IPS-NIHi11 (cell line): ENCODE measurements at regions not wholly inside any gene's neighbourhood (a gene's known extent, or its start where the extent isn't known, plus 50 kb on each side); places are given as distances from the start of the nearest gene placed in this dataset.

Experiments used
- DNase-seq: peaks from one replicate; pipeline ENCODE4 v3.0.0; 2012; ENCODE audit warnings: mixed read lengths, low spot score

DNA sequence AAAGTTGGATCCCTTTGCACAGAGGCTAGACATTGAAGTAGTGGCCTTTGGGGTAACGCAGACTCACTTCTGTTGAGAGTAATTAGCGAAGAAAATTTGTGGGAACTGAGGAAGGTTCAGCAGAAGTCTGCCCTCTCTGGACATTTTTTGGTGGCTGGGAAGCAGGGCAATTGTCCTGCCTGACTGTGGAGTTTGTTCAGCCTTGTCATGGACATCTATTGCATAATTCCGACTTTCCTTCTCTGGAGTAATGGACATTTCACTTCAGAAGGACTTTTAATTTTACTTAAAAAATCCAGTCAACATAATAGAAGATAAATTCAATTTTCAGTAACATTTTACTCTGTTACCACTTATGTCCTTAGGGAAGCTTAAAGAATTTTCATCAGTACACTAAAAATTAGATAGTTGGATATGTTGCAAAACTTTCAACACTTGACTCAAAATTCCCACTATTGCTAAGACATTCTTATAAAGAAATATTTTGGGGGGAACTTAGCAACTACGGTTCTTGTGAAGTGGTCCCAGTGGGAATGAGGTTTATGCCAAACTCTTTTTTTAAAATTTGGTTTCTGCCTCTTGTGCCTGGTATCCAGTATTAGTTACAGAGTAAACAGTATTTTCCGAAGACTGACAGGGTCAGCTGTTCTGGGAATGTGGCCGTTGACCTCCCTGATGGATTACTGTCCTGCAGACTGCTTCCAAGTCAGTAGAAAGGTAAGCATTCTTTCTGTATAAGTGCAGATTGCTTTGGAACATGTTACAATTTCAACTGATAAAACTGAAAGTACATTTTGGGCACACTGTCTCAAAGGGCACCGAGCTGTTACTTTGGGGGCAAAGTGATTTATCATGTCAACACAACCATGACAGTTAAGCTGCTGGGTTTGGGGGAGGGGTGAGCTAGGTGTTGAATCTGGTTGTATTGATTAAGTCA is 100.6 kb upstream of the MLIP start:
- no peak for DNase-seq

DNA sequence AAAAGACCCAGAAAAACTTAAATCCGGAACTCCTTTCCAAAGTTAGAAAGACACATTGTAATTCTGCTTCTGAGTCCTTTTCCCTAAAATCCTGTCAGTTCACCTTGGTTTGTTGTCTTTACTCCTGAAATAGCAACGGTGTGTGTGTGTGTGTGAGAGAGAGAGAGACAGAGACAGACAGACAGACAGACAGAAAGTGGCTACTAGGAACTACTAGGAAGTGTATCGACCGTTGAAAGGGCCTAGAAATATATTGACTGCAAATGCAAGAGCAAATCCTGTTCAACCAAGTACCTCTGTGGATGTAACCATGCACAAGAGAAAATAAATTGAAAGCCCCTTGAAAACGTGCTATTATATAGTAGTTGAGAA is 100.0 kb upstream of the MLIP start:
- no peak for DNase-seq

- no peak for DNase-seq
Measured at GRCh38 chr6:54013966-54014365, 97.3 kb upstream of the MLIP start.

- no peak for DNase-seq
Measured at GRCh38 chr6:54014440-54014839, 96.8 kb upstream of the MLIP start.

DNA sequence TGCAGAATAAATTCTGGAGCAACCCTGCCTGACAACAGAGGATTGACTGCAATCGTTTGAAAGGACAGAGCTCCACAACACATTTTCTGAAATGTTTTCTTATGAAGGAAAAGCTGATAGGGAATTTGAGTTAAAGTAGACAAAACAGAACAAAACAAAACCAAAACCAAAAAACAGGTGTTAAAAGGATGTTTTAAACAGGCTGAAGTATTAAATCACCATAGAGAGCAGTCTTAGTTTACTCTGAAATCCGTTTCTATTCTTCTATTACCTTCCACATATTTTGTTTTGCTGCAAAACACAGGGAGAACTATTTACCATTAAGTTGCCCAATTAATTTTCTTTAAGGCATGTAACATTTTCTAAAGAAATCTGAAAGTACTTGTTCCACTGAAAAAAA is 93.4 kb upstream of the MLIP start:
- DNase-seq = no peak

DNA sequence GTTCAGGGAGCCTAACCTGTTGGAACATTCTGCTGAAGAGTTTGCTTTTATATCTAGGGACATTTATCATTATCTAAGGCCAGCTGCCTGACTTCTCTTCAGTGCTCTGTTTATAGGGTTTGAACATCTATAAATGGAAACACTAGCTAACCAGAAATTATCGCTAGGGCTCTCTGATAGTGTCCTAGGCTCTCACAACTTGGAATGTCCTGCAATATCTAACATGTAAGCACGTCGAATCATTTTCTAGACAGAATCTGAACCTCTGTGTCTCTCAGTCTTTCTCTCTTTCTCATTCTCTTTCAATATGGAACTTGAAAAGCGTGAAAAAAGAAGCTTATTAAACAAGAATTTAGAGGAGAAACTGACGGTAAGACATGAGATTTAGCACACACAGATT is 92.5 kb upstream of the MLIP start:
- DNase-seq = no peak

- no peak for DNase-seq
Measured at GRCh38 chr6:54019860-54020259, 91.4 kb upstream of the MLIP start.

GRCh38 chr6:54020334-54020733 is 90.9 kb upstream of the MLIP start:
- no peak for DNase-seq

GRCh38 chr6:54026652-54027400 is 84.4 kb upstream of the MLIP start:
- no peak for DNase-seq

GRCh38 chr6:54028170-54028569 is 83.1 kb upstream of the MLIP start:
- no peak for DNase-seq

DNA sequence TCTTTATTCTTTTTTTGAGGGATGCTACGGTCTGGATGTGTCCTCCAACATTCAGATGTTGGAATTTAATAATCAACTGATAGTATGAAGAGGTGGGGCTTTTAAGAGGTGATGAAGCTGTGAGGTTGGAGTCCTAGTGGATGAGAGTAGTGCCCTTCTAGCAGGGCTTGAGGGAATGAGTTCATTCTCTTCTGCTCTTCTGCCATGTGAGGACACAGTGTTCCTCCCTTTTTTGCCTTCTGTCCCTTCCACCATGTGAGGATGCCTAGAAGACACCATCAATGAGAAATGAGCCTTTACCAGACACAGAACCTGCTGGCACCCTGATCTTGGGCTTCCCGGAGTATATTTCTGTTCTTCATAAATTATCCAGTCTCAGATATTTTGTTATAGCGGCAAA is 82.1 kb upstream of the MLIP start:
- no peak for DNase-seq

GRCh38 chr6:54031169-54031568 is 80.1 kb upstream of the MLIP start:
- DNase-seq = no peak

GRCh38 chr6:54037277-54037779 is 73.9 kb upstream of the MLIP start:
- no peak for DNase-seq

DNA sequence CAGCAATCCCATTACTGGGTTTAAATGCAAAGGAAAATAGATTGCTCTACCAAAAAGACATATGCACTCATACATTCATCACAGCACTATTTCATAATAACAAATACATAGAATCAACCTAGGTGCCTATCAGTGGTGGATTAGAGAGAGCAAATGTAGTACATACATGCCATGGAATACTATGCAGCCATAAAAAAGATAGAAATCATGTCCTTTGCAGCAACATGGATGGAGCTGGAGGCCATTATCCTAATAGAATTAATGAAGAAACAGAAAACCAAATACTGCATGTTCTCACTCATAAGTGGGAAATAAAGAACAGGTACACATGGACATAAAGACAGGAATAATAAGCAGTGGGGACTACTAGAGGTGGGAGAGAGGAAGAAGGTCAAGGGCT is 70.7 kb upstream of the MLIP start:
- DNase-seq = no peak

- DNase-seq = no peak
Measured at GRCh38 chr6:54041239-54041638, 70.0 kb upstream of the MLIP start.

DNA sequence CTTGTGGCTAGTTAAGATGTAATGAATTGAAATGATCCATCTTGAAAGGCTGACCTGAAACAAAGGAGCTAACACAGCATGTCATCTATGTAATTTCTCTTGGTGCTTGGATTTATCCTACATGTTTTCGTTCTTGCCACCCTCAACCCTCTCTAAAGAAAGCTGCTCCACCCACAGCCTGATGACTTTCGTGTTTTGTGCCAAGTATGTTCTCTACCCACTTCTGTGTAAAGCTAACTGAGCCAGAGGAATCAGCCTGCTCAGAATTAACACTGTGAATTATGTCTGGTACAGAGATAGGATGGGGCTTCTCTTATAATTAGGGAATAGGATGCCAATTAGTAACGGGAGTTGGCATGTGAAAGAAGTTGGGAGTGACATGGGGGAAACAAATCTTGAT is 67.9 kb upstream of the MLIP start:
- DNase-seq = no peak

DNA sequence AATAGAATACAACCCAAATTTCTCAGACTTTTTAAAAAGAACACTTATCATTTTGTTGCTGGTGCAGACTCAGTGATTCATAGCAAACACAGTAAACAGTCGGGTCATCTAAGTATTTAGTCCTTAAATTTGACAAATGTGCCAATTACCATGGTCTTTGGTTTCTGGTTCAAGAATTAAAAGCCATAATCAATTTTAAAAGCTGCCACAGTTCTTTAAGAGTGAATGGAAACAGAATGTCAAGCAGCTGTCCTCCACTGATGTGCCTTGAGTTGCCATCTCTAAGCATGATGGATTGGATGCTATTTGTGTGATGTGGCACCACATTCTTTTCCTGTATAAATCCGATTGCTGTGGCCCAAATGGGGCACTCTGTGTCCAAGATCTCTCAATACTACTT is 67.2 kb upstream of the MLIP start:
- no peak for DNase-seq

DNA sequence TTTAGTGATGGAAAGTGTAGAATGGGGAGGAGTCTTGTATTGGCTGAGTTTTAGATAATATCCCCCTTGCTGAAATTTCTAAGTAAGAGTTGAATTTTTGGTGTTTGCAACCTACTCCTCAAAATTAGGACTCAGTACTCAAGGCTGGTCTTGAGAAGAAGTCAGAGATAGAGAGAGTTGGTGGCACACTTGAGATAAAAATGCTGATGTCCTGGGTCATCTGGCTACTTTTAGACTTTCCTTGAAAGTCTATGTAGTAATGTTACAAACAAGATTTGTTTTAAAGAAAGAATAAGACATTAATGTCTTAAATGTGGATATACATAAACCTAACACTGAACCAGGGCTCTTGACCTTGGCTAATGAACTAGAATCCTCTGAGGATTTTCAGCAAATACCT is 62.5 kb upstream of the MLIP start:
- no peak for DNase-seq

GRCh38 chr6:54050750-54051149 is 60.5 kb upstream of the MLIP start:
- no peak for DNase-seq

DNA sequence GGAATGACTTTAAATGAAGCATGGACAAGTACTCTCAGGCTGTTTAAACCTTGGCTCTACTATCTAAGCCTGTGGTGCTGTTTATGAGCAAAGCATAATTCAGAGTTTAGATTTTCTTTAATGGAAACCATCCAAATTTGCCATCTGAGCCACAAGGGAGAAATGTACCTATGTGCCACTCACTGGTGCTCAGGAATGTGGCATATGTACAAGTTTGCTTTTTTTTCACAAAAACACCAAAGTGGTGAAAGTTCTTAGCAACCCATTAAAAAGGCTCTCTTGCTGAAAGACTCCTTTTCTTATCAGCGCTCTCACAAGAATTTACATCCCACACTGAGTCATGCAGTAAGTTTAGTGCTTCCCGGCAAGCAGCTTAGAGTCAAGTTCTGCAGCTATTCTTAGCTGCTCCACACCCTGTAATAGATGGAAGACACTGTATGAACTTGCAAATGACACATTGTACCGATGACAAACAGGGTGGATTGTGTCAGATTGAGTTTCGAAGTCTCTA is 57.3 kb upstream of the MLIP start:
- peak; percentile 6 for DNase-seq

DNA sequence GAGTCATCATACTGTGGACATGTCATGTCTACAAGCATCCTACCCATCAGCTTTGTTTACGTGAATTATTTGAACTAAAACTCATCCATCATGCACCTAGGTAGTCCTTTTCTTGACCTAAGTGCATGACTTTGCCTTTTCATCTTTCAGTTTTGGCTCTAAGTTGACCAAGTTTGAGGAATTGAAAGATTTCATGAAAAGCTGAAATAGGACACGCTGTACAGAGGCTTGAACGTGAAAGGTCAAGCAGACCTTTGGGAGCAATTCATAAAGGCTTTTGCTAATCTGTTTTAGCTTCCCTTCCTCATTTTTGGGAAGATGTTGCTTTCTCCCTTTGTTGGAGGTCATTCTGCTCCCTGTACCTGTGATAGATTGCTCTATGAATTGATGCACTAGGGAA is 55.1 kb upstream of the MLIP start:
- no peak for DNase-seq

DNA sequence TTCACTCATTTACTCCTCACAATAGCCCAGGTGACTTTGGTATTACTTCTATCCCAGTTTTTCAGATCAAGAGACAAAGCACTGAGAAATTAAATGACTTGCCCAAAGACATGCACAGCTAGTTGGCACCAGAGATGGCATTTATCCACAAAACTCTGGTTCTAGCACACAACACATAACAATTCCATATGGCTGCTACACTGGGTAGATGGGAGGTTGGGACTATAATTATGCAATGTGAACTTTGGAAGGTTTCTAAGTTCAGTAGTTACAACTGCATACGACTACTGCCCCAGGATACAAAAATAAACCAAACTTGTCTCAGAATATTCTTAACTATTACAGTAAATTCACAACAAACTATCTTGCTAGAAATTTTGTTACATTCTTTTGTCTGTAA is 54.2 kb upstream of the MLIP start:
- DNase-seq = no peak

GRCh38 chr6:54058236-54058635 is 53.0 kb upstream of the MLIP start:
- no peak for DNase-seq
